GM21723 (cell line): ENCODE measurements at regions not wholly inside any gene's neighbourhood (a gene's known extent, or its start where the extent isn't known, plus 50 kb on each side); places are given as distances from the start of the nearest gene placed in this dataset.

ENCODE experiments used
- ATAC-seq: cut with Tn5 transposase; IDR thresholded peaks from one replicate; pipeline ENCODE4 v1.9.1; 2021; ENCODE audit warnings: mild to moderate bottlenecking, moderate library complexity; ENCODE audit not compliant: unreplicated experiment

DNA sequence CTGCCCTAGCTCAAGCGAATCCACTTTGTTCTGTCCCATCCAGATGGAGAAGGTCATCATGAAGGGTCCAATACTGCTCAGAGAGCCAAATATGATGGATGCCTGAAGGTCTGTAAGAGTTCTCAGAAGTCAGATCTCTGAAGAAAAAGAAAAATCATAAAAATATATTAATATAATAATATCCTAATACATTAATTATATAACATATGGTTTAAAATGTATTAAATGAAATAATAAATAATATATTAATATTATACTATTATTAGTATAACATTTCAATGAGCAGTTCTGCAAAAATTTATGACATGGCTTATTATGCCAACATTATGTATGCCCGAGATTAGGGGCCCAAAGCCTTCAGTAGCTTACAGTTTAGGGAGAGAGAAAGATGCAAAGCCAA lies 78.2 kb upstream of the GPR12 start:
- ATAC-seq, result no peak

DNA sequence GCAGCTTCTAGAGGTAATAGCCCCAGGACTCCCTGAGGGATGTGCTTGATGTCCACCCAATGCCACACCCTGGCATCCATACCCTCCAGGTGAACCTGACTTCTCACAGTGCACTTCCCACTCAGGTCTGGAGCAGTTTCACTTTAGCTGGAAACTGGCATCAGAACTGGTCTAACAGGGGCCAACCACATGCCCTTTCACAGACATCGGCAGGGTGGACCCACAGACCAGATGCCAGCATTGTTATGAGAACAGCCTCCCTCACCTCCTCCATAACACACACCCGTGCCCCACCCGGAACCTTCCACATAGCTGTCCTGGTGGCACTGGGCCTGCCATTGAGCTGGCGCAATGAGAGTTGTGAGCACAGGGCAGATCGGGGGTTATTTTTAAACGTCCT lies 77.4 kb upstream of the GPR12 start:
- no peak for ATAC-seq

DNA sequence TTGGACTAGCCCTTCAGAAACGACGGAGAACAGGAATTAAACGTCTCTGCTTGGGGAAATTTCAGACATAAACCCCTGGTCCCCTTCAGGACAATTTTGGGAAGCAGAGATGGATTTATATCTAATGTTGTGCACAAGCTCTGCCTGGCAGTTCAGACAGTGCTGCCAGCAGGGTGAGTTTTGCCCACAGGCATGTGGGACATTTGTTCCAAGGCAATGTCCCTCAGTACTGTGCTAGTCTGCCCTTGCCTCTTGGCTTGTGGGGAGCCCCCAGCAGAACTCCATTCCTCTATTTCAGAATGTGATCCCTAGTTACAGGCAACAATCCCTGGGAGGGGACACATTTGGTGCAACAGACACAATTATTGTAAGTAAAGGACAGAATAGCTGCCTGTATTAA lies 76.5 kb upstream of the GPR12 start:
- ATAC-seq, result no peak

- no peak for ATAC-seq
These were observed 76.0 kb upstream of the GPR12 start for GRCh38 chr13:26836626-26837025.

DNA sequence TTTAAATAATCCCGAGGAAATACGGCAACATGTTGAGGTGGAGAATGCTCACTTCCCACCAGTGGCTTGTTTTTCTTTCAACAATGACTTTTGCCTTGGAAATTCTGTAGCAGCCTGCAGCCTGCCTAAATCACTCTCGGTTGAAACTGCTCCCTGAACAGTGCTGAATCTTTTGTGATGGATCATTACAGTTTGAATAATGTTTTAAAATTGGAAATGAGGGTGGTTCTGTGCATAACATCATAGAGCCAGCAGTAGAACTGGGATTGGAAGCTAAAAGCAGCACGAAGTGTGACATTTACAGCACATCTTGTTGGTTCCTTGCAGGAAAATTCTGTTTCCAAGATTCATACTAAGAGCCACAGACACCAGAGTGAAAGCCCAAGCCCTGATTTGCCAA lies 74.1 kb upstream of the GPR12 start:
- ATAC-seq, result no peak

DNA sequence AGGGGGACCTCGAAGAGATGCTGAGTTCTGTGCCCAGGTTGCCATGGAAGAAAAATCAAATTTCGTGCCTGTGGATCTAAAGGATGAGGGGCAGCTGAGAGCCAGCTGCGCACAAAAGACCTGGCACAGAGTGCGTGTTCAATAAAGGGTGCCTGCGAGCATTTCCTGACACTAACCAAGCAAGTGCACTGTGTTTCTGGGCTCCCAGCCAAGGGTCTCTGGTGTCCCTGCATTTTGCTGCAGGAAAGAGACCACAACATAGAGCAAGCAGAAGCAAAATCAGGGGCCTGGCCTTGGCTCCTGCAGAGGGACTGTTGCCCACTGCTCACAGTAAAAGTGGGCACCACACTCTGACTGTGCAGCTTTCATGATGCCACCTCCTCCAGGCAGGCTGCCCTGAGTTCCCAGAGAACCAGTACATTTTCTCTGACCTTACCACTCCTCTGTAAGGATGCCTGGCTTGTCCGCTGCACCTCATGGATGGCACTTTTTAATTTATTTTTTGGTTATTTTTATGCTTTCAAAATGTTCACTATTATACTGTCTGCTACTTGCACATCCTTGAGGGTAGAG lies 70.8 kb upstream of the GPR12 start:
- ATAC-seq, result no peak

GRCh38 chr13:26829716-26830115 lies 69.1 kb upstream of the GPR12 start:
- ATAC-seq, result no peak

DNA sequence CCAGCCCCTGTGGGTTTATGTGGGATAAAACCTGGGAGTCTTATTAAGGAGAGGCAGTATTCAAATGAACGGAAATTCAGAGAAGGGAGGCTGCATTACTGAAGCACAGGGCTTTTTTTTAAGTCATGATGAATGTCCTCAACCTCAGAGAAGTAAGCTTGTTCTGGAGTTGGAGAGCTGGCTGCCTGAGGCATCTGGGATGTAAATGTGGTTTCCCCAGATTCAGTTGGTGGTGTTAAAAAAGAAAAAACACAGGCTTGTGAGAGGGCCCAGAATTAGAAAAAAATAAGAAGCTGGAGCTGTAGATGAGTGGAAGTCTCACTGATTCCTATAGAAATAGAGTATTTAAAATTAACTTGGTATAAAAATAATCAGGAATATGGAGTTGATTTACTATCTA lies 64.0 kb upstream of the GPR12 start:
- ATAC-seq, result no peak

GRCh38 chr13:26822146-26822545 lies 61.6 kb upstream of the GPR12 start:
- ATAC-seq, result no peak

DNA sequence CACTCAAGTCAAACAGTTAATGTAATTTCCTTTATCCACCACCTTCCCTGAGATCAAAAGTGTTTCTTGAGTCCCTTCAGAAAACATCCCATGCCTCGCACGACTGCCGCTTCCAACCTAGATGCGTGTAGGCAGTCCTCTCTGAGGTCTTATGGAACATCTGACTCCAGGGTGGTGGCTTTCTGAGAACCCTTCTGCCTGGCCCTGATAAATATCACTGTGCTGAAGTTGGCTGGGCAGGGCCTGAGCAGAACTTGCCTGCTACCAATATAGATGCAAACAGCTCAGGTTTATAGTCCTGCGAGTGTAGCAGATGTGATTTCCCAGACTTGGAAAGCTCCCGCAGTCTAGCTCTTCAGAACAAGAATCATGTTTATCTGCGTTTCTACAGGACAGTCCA lies 61.1 kb upstream of the GPR12 start:
- ATAC-seq, result no peak

DNA sequence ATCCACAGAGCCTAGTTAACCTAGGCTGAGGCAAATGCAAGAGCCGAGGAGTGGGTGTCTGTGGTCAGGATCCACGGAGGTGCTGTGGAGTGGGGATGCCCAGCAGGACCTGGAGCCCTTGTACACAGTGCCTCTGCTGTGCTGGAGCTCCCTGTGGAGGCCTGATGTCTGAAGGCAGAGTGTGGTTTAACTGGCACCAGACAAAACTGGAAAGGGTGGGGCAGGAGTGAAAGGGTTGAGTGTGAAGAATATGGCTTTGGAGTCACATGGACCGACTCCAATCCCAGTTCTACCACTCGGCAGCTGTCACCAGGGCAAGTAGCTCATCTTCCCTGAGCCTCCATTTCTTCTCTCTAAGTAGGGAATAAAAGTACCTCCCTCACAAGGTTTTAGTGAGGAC lies 60.3 kb upstream of the GPR12 start:
- ATAC-seq, result no peak

DNA sequence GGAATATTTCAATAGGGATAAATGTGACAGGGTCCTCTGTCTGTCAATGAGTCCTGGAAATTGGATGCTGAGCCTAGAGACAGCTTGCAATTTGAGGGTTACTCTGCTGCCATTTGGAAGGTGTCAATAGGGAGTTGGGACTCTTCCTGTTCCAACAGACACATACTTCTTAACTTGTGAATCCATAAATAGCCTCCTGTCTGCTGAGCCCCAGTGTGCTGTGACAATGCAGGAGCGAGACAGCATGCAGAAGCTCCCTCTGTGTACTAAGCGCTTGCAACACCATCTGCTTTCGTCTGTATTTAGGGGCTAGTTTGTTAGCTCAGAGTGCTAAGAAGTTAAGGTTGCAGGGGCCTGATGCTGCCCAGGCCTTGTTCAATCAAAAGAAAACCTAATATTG lies 58.5 kb upstream of the GPR12 start:
- ATAC-seq, result no peak

- ATAC-seq, result no peak
These were observed 56.3 kb upstream of the GPR12 start for GRCh38 chr13:26816881-26817280.

DNA sequence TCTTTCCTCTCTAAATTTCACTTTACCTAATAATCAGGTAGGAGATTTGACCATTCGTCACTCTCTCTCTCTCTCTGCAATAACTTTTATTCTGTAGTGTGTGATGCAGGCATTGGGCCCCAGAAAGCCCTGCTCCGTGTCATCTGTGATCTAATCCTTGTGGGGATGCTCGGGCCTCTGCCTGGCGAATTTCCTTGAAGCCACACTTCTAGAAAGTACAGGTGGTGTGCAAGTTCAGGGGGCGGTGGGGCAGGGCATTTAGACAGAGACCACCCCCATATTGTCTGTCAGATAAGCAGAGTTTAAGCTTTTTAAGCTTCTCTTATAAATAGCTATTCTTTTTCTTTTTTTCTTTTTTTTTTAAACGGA lies 53.4 kb upstream of the GPR12 start:
- ATAC-seq, result no peak

DNA sequence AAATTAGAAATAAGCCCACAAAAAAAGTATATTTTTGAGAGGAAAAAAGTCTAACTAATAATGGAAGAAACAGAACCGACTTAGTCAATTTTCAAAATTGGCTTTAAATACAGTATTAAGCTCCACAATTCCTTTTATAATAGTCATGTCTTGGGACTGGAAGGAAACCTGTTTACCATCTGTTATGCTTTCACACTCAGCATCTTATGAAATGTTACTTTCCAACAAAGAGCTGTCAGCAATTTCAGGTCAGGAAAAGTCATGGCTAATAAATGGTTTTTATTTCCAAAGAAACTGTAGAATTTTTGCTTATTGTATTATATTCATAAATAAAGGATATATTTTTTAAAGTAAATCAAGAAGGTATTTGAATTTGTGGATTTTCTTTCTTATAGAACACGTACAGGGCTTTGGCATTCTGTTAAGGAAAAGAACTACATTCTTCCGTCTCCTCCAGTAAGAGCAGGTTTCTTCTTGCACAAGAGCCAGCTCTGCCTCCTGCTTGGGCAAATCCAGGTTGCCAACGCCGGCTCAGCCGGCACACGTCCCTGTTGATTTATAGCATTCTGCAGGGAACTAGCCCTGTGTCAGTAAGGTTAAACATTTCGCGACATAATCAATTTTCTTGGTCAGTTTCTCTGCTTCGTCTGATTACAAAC lies 52.9 kb upstream of the GPR12 start:
- no peak for ATAC-seq

DNA sequence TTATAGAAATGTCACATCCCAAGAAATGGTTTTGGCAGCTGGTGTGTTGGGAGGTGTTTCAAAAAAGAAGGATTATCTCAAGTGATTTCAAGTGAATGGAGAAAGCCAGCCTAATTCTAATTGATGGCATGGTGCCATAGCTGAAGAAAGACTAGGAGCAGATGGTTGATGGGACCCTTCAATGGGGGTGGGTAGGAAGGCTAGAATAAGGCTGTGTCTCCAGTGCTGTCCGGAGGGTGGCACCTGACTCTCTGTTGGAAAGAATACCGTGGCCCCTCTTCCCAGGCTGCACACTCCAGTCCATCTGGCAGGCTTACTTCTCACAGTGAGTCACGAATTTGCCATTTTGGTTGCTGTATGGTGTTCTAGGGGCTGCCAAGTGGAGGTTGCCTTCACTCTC lies 51.0 kb upstream of the GPR12 start:
- no peak for ATAC-seq
